Stimulated activated CD4-positive, alpha-beta T cell treated with anti-CD3 and anti-CD28 coated beads, Interleukin-2, amount 100 ng/mL, for 48 hours (primary cell): ENCODE measurements at regions not wholly inside any gene's neighbourhood (a gene's known extent, or its start where the extent isn't known, plus 50 kb on each side); places are given as distances from the start of the nearest gene placed in this dataset.

Experiments
- DNase-seq, 2 donors: peaks; one replicate each; pipeline ENCODE4 v3.0.0-alpha.2; 2020

DNA sequence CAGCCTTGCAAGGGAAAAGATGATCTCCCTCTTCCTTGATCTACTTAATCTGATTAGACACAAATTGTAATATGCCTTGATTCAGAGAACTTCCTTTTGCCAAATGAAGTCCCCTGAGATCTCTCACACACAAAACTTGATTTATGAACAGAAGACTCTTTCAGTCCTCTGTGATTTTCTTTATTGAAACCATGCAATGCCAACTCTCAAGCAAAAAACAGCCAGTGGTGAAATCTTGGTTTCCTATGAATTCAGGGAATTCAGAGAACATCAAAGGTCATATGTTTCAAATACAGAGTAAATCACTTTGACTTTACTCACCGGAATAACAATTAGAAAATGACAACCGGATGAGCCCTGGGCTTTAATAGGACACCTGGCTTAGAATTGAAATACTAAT lies 211.7 kb downstream of the ABHD5 start:
- no peak for DNase-seq

DNA sequence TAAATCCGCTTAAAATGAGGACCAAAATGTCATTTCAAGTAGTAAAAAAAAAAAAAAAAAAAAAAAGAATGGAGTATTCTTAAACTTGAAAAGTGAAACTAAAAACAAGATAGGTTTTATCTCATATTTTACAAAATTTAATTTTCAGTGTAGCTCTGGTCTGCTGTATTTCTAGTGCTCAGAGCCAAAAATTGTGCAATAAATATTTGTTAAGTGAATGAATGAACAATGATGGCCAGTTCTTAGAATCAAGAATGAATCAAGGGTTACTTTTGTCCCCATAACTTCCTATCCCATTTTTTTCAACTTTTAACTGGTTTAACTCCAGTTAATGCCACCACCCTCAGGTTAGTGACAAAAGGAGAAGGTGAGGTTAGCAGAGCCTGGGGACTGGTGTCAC lies 214.4 kb downstream of the ABHD5 start:
- DNase-seq, result no peak

DNA sequence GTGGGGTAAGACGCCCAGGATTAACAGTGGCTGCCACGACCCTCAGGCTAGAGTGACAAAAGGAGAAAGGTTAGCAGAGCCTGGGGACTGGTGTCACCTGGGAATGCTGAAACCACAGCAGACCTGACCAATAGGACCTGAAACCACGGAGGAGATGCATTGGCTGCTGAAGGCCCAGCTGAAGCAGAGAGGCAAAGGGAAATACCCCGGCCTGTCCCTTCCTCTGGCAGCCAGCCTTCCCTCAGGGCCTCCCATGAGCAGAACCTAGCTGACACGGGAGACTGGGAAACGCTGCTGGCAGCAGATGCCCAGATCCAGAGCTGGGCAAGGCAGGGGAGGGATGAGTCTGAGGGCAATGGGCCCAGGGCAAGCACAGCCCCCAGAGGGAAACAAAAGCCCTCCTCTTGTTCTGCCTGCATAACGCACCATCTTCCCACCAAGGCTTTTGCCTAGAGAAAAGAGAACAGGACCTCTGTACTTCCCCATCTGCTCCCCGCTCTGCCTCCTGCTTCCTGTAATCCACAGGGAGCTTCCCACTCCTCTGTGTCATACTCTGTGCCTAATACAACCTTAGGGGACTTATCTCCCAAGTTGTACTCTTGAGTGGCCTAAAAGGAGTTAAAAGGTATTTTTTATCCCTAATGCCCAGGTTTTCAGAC lies 216.2 kb downstream of the ABHD5 start:
- no peak for DNase-seq

DNA sequence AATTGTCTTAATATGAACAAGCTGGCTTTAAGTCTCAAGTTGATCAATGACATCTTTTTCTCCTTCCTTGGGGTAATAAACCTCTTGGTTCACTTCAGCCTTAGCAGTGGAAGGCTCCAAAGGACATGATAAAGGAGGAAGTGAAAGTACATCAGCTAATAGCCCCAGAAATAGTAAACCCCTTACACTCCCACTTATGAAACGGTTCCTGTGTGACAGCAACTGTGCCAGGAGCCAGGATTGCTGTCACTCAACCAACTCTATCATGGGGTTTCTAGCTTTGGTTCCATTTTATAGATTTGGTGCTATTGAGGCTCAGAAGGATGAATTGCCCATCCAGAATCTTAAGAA lies 216.7 kb downstream of the ABHD5 start:
- no peak for DNase-seq

DNA sequence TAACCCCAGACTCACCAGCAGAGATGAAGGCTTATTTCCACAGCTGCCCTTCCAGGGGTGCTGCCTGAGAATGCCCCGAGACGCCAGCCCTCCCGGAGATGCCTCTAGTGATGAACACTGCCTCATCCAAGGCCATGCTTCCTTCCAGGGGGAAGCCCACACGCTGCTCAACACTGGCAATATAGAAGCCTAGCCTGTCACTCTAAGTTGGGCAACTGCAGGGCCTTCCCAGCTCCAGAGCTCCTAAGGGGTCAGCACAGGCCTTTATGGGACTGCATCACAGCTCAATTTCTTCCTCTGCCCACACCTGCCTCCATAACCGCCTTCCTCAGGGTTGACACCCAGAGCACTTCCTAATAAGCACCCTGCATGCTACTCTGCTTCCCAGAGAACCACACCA lies 217.7 kb downstream of the ABHD5 start:
- no peak for DNase-seq

DNA sequence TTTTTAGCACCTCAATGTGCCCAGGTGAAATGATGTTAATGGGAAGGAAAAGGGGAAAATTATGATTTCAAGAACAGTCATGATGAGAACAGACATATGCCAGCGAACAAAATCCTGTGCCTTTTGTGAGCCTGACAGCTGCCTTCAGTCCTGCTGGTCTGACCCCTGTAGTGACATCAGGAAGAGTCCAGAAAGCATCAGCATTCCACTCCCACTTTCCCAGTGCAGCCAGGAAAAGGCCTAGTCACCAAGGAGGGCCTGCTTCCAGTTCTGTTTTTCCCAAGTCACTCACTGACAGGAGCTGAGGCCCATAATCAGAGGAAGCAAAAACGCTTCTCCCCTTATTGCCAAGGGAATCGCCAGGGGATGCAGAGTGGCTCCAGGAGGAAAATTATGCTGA lies 218.4 kb downstream of the ABHD5 start:
- no peak for DNase-seq

DNA sequence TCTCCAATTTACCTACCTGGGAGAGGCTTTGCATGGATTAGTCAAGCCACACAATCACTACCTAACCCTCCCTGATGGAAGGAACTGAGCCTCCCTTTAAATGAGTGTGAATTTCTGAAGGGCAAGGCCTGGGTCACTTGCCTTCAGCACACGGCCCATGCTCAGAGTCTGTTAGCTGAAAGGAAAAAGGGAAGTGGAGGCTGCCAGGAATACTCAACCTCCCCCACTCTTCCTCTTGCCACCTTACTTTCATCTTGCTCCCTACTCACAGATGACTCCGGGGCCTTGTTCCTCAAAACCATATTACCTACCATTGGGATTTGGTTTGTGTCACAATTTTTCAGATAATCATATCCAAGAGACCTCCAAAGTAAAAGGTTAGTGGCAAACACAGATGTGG lies 220.0 kb downstream of the ABHD5 start:
- no peak for DNase-seq

DNA sequence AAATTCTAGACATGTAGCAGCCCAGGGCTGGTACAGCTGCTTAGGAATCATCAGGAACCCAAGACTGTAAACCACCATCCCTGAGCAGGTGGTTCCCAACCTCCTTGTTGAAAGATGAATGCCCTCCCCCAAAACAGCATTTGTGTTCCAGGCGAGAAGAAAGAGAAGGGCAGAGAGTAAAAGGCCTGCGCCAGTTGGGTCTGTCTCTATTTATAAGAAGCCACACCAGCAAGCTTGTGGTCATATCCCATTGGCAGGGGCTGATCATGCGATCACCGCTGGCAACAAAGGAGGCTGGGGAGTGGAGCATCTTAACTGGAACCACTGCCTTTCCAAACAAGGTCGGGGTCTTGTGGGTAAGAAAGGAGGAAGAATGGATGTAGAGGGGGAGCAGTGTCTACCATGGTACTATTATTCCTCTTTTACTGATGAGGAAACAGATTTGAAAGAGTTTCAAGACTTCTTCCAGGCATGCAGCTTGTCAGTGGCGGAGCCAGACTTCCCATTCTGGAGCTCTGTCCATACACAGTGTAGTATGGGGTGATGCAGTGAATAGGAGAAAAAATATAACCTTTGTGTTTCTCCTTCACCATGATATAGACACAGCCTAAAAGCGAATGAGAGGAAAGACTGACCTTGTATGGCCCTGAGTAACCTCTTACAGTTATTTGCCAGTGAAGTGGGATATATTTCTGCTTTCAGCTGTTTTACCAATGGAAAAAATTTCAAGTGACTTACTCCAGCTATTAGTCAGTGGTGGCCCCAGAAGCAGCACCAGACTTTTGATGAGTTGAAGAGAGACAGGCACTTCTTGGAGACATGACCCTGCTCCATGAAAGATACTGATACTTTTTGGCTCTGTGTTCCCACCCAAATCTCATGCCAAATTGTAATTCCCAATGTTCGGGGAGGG lies 222.6 kb downstream of the ABHD5 start:
- DNase-seq, result no peak

DNA sequence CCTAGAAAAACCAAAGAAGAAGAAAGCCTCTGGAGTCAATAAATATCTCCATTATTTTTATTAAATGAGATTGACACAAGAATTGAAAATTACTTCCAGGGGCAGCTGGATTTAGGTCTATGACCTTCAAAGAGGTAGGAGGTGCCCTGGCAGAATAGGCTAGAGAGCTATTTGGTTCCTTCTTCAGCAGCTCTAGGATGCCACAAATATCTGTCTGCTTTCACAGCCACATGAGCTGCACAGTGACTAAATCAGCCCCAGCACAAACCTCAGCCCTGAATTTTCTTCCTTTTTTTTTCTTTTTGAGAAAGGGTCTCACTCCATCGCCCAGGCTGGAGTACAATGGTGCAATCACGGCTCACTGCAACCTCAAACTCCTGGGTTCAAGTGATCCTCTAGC lies 223.5 kb downstream of the ABHD5 start:
- no peak for DNase-seq

DNA sequence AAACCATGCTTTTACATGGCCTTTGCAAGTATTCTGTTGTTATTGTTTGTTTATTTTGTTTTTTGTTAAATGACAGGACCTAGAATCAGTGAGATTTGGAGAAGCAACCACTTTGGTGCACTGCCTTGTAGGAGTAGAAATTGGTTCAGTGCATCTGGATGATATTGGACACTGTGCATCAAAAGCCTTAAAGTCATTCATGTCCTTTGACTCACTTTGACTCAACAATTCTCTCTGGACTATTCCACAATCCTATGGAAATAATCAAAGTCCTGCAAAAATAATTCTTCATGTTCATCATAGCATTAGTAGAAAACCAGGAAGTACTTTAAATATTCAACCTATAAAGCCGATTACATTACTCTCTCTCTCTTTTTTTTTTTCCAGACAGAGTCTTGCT lies 224.8 kb downstream of the ABHD5 start:
- DNase-seq, result no peak

DNA sequence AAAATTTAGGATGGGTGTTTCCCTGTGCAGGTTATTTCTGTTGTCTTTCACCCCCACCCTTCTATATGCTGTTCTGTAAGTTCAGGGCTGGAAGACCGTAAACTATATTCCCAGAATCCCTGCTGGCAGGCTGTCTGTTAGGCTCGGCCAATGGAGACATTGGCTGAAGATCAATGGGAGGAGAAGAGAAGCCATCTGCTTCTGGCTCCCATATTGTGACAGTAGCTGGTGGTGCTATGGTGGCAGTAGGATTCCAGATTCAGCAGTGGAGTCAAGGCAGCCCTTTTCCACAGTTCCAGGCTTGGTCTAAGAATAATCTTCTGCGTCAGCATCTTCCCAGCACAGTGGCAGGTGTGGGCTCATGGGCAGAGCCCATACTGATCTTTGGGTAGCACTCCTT lies 226.6 kb downstream of the ABHD5 start:
- DNase-seq, result no peak

DNA sequence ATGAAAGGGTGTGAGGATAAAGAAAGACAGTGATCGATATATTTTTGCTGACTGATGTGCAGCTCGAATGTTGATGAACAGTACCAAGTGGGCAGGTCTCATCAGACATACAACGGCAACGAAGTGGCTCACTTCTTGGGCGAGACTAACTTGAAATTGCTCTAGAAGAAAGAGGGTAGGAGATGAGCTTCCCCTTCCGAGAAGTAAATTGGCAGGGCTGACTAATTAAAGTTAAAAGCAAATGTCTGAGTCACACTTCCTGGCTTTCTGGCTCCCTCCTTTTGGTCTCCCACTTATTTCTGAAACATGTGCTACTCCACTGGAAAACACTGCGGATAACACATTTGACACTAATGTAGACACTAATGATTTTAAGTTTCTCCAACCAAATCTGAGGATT lies 228.3 kb downstream of the ABHD5 start:
- DNase-seq, result no peak

DNA sequence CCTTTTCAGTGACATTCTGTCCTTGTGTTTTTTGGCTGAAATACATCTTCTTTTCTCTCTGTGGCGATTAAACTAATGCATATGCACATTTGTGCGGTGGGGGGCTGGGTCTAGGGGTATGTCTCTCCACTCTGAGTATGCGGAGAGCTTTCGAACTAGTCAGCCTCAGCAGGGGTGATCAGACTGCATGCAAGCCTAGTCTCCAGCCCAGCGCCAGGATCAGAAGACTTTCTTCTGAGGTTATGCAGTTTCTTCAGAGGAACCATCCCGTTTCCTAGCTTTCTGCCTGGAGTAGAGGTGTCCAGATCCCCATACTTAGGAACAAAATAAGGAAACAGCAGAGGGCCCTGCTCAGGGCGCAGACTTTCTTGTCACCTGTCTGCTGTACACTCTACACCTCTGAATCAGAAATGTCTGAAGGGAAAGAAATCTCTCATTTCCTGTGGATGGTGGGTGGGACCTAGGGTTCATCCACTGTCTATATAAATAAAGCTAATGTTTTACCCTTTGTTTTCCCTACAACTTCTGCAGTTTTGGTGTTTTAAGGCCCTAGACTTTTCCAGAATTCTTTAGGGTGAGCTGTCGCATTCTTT lies 230.4 kb downstream of the ABHD5 start:
- DNase-seq, result no peak

DNA sequence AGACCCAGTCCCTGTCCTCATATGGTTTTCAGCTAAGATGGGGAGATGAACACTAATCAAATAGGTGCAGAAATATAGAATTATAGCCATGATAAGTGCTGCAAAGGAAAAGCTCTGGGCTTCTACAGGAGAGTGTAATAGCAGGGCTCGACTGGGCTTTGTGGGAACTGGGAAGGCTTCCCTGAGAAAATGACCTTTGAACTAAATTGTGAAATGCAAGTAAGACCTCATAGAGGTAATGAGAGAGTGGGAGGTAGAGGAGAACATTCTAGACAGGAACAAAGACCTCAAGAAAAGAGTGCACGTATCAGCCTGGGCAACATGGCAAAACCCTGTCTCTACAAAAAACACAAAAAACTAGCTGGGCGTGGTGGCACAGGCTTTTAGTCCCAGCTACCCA lies 231.6 kb downstream of the ABHD5 start:
- DNase-seq, result no peak

DNA sequence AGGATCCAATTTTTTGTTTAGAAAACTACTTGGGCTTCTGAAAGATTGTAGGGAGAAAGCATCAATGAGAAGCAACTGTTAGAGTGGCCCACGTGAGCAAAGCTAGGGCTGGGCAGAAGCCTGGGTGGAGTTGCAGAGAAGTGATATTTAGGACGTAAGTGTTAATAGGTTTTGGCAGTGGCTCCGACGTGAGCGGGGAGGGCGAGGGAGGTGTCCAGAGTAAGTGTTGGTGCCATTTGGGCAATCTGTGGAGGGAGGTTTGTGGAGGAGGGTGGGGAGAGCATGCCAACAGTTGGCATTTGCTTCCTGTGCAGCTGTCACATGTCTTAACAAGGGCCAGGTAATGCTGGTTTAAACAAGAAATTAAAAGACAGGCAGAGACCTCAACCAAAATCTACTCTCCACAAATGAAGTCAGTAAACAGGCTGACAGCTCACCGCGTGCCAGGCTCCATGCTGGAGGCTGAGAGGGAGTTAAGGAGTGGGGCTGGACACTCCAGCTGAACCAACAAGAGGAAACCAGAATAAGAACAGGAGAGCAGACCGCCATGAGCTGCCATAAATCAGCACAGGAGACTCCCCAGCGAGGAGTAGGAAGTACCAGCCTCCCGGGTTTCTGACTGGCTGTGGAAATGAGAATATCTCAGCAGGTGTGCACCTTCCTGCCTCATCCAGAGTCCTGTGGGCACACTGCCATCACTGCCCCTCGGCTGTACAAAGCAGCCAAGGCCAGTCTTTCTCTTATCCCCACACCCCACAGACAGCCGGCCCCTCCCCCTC lies 232.6 kb downstream of the ABHD5 start:
- no peak for DNase-seq

DNA sequence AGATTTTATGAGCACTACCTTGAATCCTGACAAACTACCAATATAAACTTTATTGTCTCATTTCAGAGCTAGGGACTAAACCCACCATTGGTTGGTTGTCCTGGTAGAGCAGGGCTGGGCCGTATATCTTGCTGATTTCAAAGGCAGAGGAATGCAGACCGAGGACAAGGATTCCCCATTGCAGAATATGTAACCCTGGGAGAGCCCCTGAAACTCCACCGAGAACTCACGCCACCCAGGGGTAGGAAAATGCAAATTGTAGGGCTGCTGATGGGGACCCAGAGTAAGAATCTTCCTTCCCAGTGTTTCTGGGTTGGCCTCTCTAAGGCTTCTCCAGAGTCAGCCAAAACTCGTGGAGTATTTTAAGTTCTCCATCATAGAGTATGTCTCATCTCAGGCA lies 235.3 kb downstream of the ABHD5 start:
- DNase-seq, result no peak

DNA sequence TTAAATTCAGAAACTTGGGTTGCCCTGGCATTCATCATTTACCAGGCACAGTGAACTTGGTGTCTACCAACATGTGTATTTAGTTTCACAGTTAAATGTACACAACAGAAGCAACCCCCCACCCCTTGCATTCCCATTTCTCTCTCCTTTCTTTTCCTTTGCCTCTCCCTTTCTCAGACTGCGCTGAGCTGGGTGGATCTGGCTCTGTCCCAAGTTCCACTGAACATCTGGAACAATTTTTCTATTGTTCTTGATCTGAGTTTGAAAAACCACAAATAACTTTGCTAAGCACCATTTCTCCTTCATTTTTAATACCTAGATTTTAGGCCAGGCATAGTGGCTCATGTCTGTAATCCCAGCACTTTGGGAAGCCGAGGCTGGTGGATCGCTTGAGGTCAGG lies 242.2 kb downstream of the ABHD5 start:
- no peak for DNase-seq

DNA sequence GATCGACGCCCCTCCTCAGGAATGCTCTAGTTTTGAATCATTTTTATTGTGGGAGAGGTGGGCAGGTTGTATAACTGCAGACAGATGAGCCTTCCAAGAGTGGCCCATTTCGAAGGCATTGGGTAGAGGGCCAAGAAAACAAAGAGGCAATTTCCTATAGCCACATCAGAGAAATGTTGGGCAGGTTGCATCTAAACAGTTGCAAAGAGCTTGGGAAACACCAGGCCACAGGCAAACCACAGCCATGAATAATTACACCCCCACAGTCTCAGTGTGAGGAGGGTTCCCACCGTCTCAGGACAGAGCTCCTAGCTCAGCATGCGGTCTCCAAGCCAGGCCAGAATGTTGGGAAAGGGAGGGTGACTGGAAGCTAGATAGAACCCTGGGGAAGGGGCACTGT lies 257.3 kb downstream of the ABHD5 start:
- DNase-seq, result no peak

DNA sequence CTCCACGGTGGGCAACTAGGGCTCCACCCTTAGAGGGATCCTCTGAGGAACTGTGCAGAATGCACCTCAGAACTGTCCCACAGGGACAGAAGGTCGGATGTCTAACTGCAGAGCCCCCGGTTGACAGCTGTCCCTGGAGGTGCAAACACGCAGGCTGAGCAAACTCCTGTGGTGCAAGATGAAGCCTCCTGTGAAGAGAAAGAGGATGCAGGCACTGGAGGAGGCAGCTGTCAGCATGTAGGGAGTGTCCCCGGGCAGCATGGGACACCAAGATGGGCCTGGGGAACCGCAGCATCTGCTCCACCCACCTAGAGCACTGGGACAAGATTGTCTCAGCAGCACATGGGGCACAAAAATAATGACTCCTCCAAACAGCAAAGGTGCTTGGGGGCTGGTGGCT lies 258.9 kb downstream of the ABHD5 start:
- DNase-seq, result no peak

DNA sequence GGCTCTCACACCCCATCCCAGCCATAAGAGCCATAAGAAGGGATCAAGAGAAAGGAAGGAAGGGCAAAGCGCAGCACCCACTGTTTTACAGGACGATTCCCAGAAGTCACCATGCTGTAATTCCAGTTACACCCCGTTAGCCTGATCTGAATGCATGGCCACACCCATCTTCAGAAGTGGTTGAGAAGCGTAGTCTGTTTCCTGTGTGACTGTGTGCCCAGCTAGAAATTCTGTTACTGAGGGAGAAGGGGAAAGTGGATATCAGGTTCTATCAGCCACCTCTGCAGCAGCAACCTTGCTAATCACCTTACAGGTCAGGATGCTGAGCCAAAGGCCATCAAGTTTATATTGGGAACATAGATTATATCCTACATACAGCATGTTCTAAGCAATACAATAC lies 260.0 kb downstream of the ABHD5 start:
- DNase-seq, result no peak

DNA sequence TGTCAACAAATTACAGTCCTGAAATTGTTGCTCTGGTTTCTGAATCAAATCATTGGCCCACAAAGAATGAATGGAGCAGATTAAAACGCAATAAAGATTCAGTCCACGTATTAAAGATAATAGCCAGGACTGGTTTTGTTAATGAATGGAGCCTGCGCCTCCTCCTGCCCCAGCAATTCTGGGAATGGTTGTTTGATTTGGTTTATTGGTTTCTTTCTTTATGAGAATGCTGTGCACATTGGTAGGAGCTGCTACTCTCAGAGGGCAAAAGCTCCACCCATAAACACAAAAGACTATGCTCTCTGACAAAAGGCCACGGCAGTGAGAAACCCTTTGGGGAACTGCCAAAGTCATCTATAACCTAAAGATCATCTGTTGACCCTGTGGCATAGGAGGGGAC lies 261.1 kb downstream of the ABHD5 start:
- no peak for DNase-seq

DNA sequence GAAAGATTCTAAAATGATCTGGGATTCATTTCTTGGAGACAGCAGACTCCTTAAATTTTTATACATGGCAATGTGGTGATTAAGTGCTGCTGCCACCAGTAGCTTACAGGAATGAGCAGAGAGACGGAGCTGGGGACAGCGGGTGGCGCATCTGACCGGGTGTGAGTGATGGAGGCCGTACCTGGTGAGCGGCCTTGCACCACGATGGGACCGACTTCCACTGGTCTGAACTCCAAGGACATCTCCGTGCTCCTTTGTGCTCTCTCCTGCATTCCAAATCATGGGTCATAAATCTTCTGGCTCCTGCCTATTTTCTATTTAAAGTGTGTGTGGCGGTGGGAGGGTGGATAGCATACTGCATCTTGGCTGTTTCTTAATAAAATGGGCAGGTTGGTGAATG lies 262.6 kb downstream of the ABHD5 start:
- no peak for DNase-seq
